ENCODE measurements at regions not wholly inside any gene's neighbourhood (a gene's known extent, or its start where the extent isn't known, plus 50 kb on each side); places are given as distances from the start of the nearest gene placed in this dataset.

DNA sequence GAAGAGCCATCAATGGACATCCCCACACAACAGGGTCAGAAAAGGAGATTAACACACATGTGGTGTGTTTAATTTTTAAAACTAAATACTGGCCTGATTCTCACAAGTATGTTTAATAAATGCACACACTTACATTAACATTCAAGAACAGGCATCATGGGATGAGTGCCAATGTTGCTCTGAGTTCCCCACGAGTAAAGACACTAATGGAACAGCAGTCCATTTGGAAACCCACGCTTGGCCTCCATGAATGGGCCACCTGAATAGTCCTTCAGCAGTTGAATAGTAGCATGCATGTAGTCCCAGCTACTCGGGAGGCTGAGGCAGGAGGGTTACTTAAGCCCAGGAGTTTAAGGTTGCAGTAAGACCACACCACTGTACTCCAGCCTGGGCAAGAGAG is 195.2 kb upstream of the IPO5 start:
- DNase-seq = no peak
- no peak overlapping the region for H3K9ac ChIP-seq (ENCODE audit: low read length in 3 of 3)

DNA sequence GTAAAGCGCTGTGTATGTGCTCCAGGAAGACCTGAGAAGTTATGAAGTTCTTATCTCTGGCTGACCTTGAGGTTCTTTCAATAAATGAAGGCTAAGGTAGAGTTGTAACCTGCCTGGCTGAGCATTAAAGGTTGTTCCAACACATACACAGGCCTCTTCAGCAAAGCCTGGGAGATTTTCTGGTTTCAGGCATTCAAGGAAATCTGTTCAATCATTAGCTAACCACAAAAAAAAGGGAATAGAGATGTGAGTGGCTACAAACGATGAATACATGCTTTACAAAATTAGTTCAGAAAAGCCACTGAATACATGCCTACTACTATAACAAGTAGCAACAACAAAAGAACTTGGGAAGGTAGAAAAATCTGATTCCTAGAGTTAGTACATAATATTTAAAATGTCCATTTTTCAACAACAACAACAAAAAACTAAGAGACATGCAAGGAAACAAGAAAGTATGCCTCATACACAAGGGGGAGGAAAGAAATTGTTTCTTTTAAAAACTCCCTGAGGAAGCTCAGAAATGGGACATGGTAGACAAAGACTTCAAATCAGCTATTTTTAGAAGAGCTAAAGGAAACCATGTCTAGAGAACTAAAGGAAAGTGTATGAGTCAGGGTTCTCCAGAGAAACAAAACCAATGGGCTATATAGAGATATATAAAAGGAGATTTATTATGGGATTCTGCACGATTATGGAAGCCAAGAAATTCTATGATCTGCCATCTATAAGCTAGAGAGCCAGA is 191.5 kb upstream of the IPO5 start:
- Histone ChIP-seq H3K4me1 (ENCODE audit: control insufficient read depth in 2 of 3, insufficient read depth in 2 of 3, low read depth in 1 of 3, low read length in 3 of 3) (no peaks in the 10 kb centered on the region), H3K4me3 (ENCODE audit: low read length in 3 of 3) (no peak overlapping the region), H3K9ac (ENCODE audit: low read length in 3 of 3) (no peak overlapping the region), H3K27ac (ENCODE audit: low read depth in 2 of 2, low read length in 2 of 2) (no peak overlapping the region), H3K27me3 (ENCODE audit: control insufficient read depth, insufficient read depth, low read length) (no peaks in the 10 kb centered on the region), H3K9me3 (ENCODE audit: control insufficient read depth in 2 of 3, insufficient read depth in 1 of 3, low read length in 3 of 3) (no peaks in the 10 kb centered on the region), H3K36me3 (ENCODE audit: control insufficient read depth in 2 of 3, insufficient read depth in 3 of 3, low read length in 3 of 3) (no peaks in the 10 kb centered on the region)
- intact Hi-C loops (cut with DNase I) = no loop called here
- FAIRE-seq (no peak), DNase-seq (no peak)
- TF ChIP-seq, protein P1, sequence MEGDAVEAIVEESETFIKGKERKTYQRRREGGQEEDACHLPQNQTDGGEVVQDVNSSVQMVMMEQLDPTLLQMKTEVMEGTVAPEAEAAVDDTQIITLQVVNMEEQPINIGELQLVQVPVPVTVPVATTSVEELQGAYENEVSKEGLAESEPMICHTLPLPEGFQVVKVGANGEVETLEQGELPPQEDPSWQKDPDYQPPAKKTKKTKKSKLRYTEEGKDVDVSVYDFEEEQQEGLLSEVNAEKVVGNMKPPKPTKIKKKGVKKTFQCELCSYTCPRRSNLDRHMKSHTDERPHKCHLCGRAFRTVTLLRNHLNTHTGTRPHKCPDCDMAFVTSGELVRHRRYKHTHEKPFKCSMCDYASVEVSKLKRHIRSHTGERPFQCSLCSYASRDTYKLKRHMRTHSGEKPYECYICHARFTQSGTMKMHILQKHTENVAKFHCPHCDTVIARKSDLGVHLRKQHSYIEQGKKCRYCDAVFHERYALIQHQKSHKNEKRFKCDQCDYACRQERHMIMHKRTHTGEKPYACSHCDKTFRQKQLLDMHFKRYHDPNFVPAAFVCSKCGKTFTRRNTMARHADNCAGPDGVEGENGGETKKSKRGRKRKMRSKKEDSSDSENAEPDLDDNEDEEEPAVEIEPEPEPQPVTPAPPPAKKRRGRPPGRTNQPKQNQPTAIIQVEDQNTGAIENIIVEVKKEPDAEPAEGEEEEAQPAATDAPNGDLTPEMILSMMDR (IDR thresholded peaks at IDR 0.05; ENCODE audit: borderline replicate concordance, extremely low read depth, insufficient read depth) = no peak

More for the DNA sequence above, 195.2 kb upstream of the IPO5 start:
- TF ChIP-seq, protein P1 (IDR thresholded peaks at IDR 0.05; ENCODE audit: borderline replicate concordance, extremely low read depth, insufficient read depth) = no peak
- no peaks in the 10 kb centered on the region for H3K27me3 ChIP-seq (ENCODE audit: control insufficient read depth, insufficient read depth, low read length)
- no peaks in the 10 kb centered on the region for H3K9me3 ChIP-seq (ENCODE audit: control insufficient read depth in 2 of 3, insufficient read depth in 1 of 3, low read length in 3 of 3)
- intact Hi-C loops (cut with DNase I) = no loop called here
- FAIRE-seq = no peak
- no peaks in the 10 kb centered on the region for H3K4me1 ChIP-seq (ENCODE audit: control insufficient read depth in 2 of 3, insufficient read depth in 2 of 3, low read depth in 1 of 3, low read length in 3 of 3)
- no peak overlapping the region for H3K4me3 ChIP-seq (ENCODE audit: low read length in 3 of 3)
- no peaks in the 10 kb centered on the region for H3K36me3 ChIP-seq (ENCODE audit: control insufficient read depth in 2 of 3, insufficient read depth in 3 of 3, low read length in 3 of 3)
- no peak overlapping the region for H3K27ac ChIP-seq (ENCODE audit: low read depth in 2 of 2, low read length in 2 of 2)

DNA sequence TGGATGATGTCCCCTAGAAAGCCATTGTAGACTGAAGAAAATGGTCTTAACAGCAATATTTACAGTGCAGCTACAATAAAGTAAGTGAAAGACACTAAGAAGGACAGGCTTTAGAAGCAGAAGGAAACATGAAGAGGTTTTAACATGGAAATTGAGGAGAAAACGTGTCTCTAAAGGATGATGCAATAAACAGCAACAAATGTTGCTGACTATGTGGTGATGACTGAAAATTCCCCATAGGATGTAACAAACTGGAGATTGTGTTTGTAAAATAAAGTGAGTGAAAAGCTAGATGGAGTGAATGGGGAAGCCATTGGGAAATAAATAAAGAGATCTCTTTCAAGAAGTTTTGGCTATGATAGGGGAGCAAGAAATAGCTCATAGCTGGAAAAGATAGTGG is 186.7 kb upstream of the IPO5 start:
- Histone ChIP-seq H3K4me3 (ENCODE audit: low read length in 3 of 3) (no peak overlapping the region), H3K4me1 (ENCODE audit: control insufficient read depth in 2 of 3, insufficient read depth in 2 of 3, low read depth in 1 of 3, low read length in 3 of 3) (no peaks in the 10 kb centered on the region), H3K27ac (ENCODE audit: low read depth in 2 of 2, low read length in 2 of 2) (no peak overlapping the region), H3K36me3 (ENCODE audit: control insufficient read depth in 2 of 3, insufficient read depth in 3 of 3, low read length in 3 of 3) (no peaks in the 10 kb centered on the region), H3K9me3 (ENCODE audit: control insufficient read depth in 2 of 3, insufficient read depth in 1 of 3, low read length in 3 of 3) (peaks cover 0 to 2% (median 0%) of the 10 kb centered on the region in 3 donors), H3K9ac (ENCODE audit: low read length in 3 of 3) (no peak overlapping the region), H3K27me3 (ENCODE audit: control insufficient read depth, insufficient read depth, low read length) (no peaks in the 10 kb centered on the region)
- FAIRE-seq (no peak), DNase-seq (no peak)
- TF ChIP-seq, protein P1 (IDR thresholded peaks at IDR 0.05; ENCODE audit: borderline replicate concordance, extremely low read depth, insufficient read depth) = no peak
- intact Hi-C loops (cut with DNase I) = no loop called here

Measured in kidney (tissue), 13 donors.